PC-3 (cell line): ENCODE measurements at regions not wholly inside any gene's neighbourhood (a gene's known extent, or its start where the extent isn't known, plus 50 kb on each side); places are given as distances from the start of the nearest gene placed in this dataset.

Experiments used
- ATAC-seq: fragments of 200-7000 bp; cut with Tn5 transposase; 2 replicates; pipeline ENCODE4 v1.9.1; 2020; ENCODE audit warnings: mild to moderate bottlenecking, moderate library complexity
- BruUV-seq: library from RNA; stranded (reverse); fragments of 400-500 nt; replicated peaks from 2 replicates; lab custom pipeline; 2021; lab: Mats Ljungman, UMichigan
- CTCF ChIA-PET: fragments of 300-600 bp; sonication (Branson Sonifier 250); formaldehyde crosslinking; loops from one replicate; lab custom pipeline; 2022; ENCODE audit warnings: antibody characterized with exemption; lab: Charles Lee
- POLR2A ChIA-PET: fragments of 300-600 bp; sonication (Branson Sonifier 250); formaldehyde crosslinking; loops from one replicate; lab custom pipeline; 2022; ENCODE audit warnings: antibody characterized with exemption; ENCODE audit not compliant: unreplicated experiment; lab: Charles Lee
- DNase-seq: peaks from one replicate; pipeline ENCODE4 v3.0.0-alpha.2; 2015
- H2AFZ ChIP-seq: fragments of 300-600 bp; sonication (generic); 2 replicates; pipeline ENCODE4 v1.6.0; 2016; ENCODE audit warnings: antibody characterized with exemption, low read length
- H3F3A ChIP-seq: fragments of 300-600 bp; sonication (generic); one replicate; pipeline ENCODE4 v1.6.0; 2017; ENCODE audit warnings: antibody characterized with exemption, low read length, control low read depth, mild to moderate bottlenecking; ENCODE audit not compliant: unreplicated experiment
- H3K27ac ChIP-seq: fragments of 300-600 bp; sonication (generic); 2 replicates; pipeline ENCODE4 v1.5.1; 2016; ENCODE audit warnings: mild to moderate bottlenecking, low read length
- H3K27me3 ChIP-seq: fragments of 300-600 bp; sonication (generic); 2 replicates; pipeline ENCODE4 v1.6.1; 2016; ENCODE audit warnings: low read length, mixed read lengths
- H3K36me3 ChIP-seq: fragments of 300-600 bp; sonication (generic); 2 replicates; pipeline ENCODE4 v1.6.1; 2016; ENCODE audit warnings: low read depth, mixed run types, low read length, mixed read lengths
- H3K4me1 ChIP-seq: fragments of 300-600 bp; sonication (generic); 2 replicates; pipeline ENCODE4 v1.5.1; 2016; ENCODE audit warnings: low read length; ENCODE audit not compliant: insufficient read depth
- H3K4me2 ChIP-seq: fragments of 300-600 bp; sonication (generic); 2 replicates; pipeline ENCODE4 v1.6.0; 2016; ENCODE audit warnings: low read length
- H3K4me3 ChIP-seq: fragments of 300-600 bp; sonication (generic); 2 replicates; pipeline ENCODE4 v1.5.1; 2016; ENCODE audit warnings: mild to moderate bottlenecking, low read length, mixed read lengths
- H3K79me2 ChIP-seq: fragments of 300-600 bp; sonication (generic); 2 replicates; pipeline ENCODE4 v1.6.1; 2017; ENCODE audit warnings: low read length, mixed read lengths
- H3K9ac ChIP-seq: fragments of 300-600 bp; sonication (generic); 2 replicates; pipeline ENCODE4 v1.6.0; 2016; ENCODE audit warnings: mild to moderate bottlenecking, low read length
- H3K9me2 ChIP-seq: fragments of 300-600 bp; sonication (generic); replicated peaks from 2 replicates; pipeline ENCODE4 v1.6.1; 2016; ENCODE audit warnings: mixed run types, low read length, mixed read lengths
- H3K9me3 ChIP-seq: fragments of 300-600 bp; sonication (generic); 2 replicates; pipeline ENCODE4 v1.6.1; 2016; ENCODE audit warnings: low read length, mixed read lengths
- H4K20me1 ChIP-seq: fragments of 300-600 bp; sonication (generic); 2 replicates; pipeline ENCODE4 v1.6.1; 2016; ENCODE audit warnings: low read length, mixed read lengths
- CTCF ChIP-seq: fragments of 300-600 bp; sonication (generic); conservative IDR thresholded peaks from 2 replicates; pipeline ENCODE4 v1.5.1; 2017; ENCODE audit warnings: antibody characterized with exemption, low read depth, mild to moderate bottlenecking, low read length
- EZH2 ChIP-seq: fragments of 300-600 bp; sonication (generic); IDR thresholded peaks from one replicate; pipeline ENCODE4 v1.6.1; 2017; ENCODE audit warnings: antibody characterized with exemption, mild to moderate bottlenecking, low read length; ENCODE audit not compliant: unreplicated experiment
- EZH2phosphoT487 ChIP-seq: fragments of 300-600 bp; sonication (generic); IDR thresholded peaks from 2 replicates; pipeline ENCODE4 v1.6.1; 2018; ENCODE audit warnings: mild to moderate bottlenecking, antibody characterized with exemption, low read length, borderline replicate concordance
- intact Hi-C: fragments of 100-400 bp; cut with micrococcal nuclease; formaldehyde crosslinking; loops from 2 replicates; pipeline ENCODE4 v1.9.0; 2023

DNA sequence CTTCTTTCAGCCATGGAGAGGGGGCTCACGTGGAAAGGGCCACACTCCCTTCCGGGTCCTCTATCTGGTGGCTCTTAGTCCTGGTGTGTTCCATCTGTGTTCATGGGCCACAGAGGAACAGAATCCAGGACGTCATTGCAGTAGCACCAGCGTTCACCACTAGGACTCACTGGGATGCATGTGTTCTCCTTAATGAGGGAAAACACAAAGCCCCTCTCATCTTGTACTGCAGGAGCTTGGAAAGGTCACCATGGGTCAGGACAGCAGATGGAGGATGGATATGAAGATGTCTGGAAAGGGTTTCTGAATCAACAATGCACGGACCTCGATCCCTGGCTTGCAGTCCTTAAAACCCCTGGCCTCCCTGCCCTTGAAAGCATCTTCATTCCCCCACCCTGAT is 113.8 kb upstream of the THY1 start:
- no peak overlapping the region for H3K4me3 ChIP-seq

DNA sequence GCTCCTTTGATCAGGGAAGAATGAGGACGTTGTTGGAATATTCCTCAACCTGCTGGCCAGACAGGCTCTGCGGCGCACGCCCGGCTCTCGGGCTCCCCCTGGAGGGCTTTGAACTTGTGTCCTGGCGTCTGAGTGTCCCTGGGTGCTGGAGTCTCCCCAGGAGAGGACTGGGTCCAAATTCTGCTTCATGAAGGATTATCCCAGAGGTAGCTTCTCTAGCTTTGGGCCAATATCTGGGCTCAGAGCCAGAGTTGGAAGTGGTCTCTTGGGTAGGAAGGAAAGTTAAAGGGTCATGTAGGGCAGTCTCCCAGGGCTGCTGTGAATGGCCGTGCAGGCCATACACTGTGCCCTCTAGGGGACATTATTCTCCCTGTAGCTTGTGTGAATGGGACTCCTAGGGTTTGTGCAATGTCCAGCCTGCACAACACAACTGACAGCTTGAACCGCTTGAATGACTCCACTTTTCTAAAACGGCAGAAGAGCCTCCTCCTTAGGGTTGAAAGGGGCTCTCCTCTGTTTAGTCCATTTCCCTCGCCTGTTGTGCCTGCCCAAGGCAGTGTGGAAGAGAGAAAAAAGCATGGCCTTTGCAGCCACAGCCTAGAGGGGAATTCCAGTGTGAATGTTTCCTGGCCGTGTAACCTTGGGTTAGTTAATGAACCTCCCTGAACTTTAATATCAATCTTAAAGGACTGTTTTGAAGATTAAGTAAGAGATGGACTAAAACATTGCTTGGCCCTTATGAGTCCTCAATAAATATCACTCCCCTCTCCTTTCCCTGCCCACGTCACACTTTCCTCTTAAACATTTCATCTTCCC is 111.2 kb upstream of the THY1 start:
- POLR2A ChIA-PET, result no interaction called here
- TF ChIP-seq EZH2phosphoT487 (no peak), CTCF (peak; percentile 99)
- BruUV-seq, result no TSS peak
- no peak overlapping the region for H3K4me2 ChIP-seq
- H3K36me3 ChIP-seq, result no peaks in the 10 kb centered on the region
- intact Hi-C loops, result loop anchor here (1.0 kb wide), 1 partner anchor 53 kb away; no protein-coding TSS in a partner anchor
- no peaks in the 10 kb centered on the region for H3K27me3 ChIP-seq
- CTCF ChIA-PET, result interaction anchor here (0.5 to 1.0 kb wide), 3 partner anchors 45 to 195 kb away, joined by 4 to 7 read pairs (median 6); partner anchors contain the start of gene NECTIN1
- no peak overlapping the region for H3K27ac ChIP-seq
- H3K9me2 ChIP-seq, result no peaks in the 10 kb centered on the region
- no peaks in the 10 kb centered on the region for H3K4me1 ChIP-seq
- H3F3A ChIP-seq, result no peaks in the 10 kb centered on the region
- H3K79me2 ChIP-seq, result no peaks in the 10 kb centered on the region
- no peaks in the 10 kb centered on the region for H3K9me3 ChIP-seq
- peak; percentile 85 for DNase-seq
- no peak overlapping the region for H3K4me3 ChIP-seq
- 0 out of 2 replicates have a peak overlapping the region, but pooled peaks have one; percentile 15 for H2AFZ ChIP-seq
- no peak overlapping the region for H3K9ac ChIP-seq
- no peaks in the 10 kb centered on the region for H4K20me1 ChIP-seq
- ATAC-seq, result peak; percentile 98

More for the DNA sequence above, 113.8 kb upstream of the THY1 start:
- no peak for TF ChIP-seq EZH2phosphoT487
- TF ChIP-seq CTCF, result no peak
- no peak for TF ChIP-seq EZH2
- Histone ChIP-seq H3K79me2 (no peaks in the 10 kb centered on the region), H4K20me1 (no peaks in the 10 kb centered on the region), H3K27me3 (no peaks in the 10 kb centered on the region), H3K9ac (no peak overlapping the region), H2AFZ (no peak overlapping the region), H3K27ac (no peak overlapping the region), H3K9me2 (no peaks in the 10 kb centered on the region), H3K4me1 (no peaks in the 10 kb centered on the region), H3F3A (no peaks in the 10 kb centered on the region), H3K36me3 (no peaks in the 10 kb centered on the region), H3K9me3 (no peaks in the 10 kb centered on the region), H3K4me2 (no peak overlapping the region)
- ATAC-seq (no peak), DNase-seq (no peak)
- no TSS peak for BruUV-seq
- intact Hi-C loops, result no loop called here
- ChIA-PET CTCF (no interaction called here), POLR2A (no interaction called here)

- no peak for DNase-seq
- no peaks in the 10 kb centered on the region for H3K9me3 ChIP-seq
- intact Hi-C loops, result no loop called here
- no peak for ATAC-seq
- H3F3A ChIP-seq, result no peaks in the 10 kb centered on the region
- no peaks in the 10 kb centered on the region for H3K4me1 ChIP-seq
- BruUV-seq, result no TSS peak
- H3K27ac ChIP-seq, result no peak overlapping the region
- H4K20me1 ChIP-seq, result no peaks in the 10 kb centered on the region
- ChIA-PET POLR2A (no interaction called here), CTCF (interaction anchor here (0.5 to 1.0 kb wide), 2 partner anchors 73 to 195 kb away, joined by 6 to 7 read pairs; partner anchors contain the start of gene NECTIN1)
- no peaks in the 10 kb centered on the region for H3K79me2 ChIP-seq
- no peak overlapping the region for H3K9ac ChIP-seq
- no peak overlapping the region for H3K4me2 ChIP-seq
- H3K9me2 ChIP-seq, result no peaks in the 10 kb centered on the region
- H2AFZ ChIP-seq, result no peak overlapping the region
- H3K27me3 ChIP-seq, result peaks cover 6% of the 10 kb centered on the region; the same call in 1 of the 2 replicates
- TF ChIP-seq EZH2 (no peak), EZH2phosphoT487 (no peak), CTCF (no peak)
- no peaks in the 10 kb centered on the region for H3K36me3 ChIP-seq
- H3K4me3 ChIP-seq, result no peak overlapping the region
These were observed 110.5 kb upstream of the THY1 start for GRCh38 chr11:119533462-119533861.
